CD4-positive, alpha-beta T cell (primary cell): ENCODE measurements at regions not wholly inside any gene's neighbourhood (a gene's known extent, or its start where the extent isn't known, plus 50 kb on each side); places are given as distances from the start of the nearest gene placed in this dataset.

Experiments
- ATAC-seq: fragments of 200-7000 bp; cut with Tn5 transposase; one replicate; pipeline ENCODE4 v1.10.0; 2022; ENCODE audit warnings: mild to moderate bottlenecking; ENCODE audit not compliant: poor library complexity
- CTCF ChIA-PET: fragments of 350-600 bp; sonication (Branson Sonifier 250); formaldehyde crosslinking; loops from one replicate; lab custom pipeline; 2021; ENCODE audit warnings: antibody characterized with exemption, inconsistent platforms; lab: Charles Lee
- POLR2A ChIA-PET: fragments of 350-600 bp; sonication (Branson Sonifier 250); formaldehyde crosslinking; loops from one replicate; lab custom pipeline; 2021; ENCODE audit warnings: antibody characterized with exemption, inconsistent platforms; lab: Charles Lee
- DNase-seq, 14 experiments: peaks; one replicate each; pipeline ENCODE4 v3.0.0-alpha.2; 2013 to 2020; ENCODE audit warnings: mixed read lengths in 2 of 14
- H3K27ac ChIP-seq, 2 donors: one replicate each; pipeline versions ENCODE4 v1.5.1 to v1.7.0; 2013; ENCODE audit warnings: low read length in 2 of 2, low read depth in 1 of 2, mild to moderate bottlenecking in 1 of 2
- H3K27me3 ChIP-seq, 2 experiments: 1 replicate in 1 of 2; 2 replicates in 1 of 2; pipeline versions ENCODE4 v1.6.1 to v1.7.0; 2013; ENCODE audit warnings: low read length in 2 of 2, control low read depth in 1 of 2, mild to moderate bottlenecking in 1 of 2, moderate library complexity in 1 of 2; ENCODE audit not compliant: insufficient read depth in 2 of 2, control insufficient read depth in 1 of 2
- H3K36me3 ChIP-seq: one replicate; pipeline ENCODE4 v1.6.1; 2013; ENCODE audit warnings: low read length, control low read depth; ENCODE audit not compliant: insufficient read depth
- H3K4me1 ChIP-seq: one replicate; pipeline ENCODE4 v1.6.1; 2013; ENCODE audit warnings: low read length, control low read depth; ENCODE audit not compliant: insufficient read depth
- H3K4me3 ChIP-seq: one replicate; pipeline ENCODE4 v1.5.1; 2013; ENCODE audit warnings: mild to moderate bottlenecking, low read length, moderate library complexity
- H3K9me3 ChIP-seq, 2 experiments: 1 replicate in 1 of 2; 2 replicates in 1 of 2; pipeline versions ENCODE4 v1.6.1 to v1.7.0; 2013; ENCODE audit warnings: low read length in 2 of 2, mild to moderate bottlenecking in 2 of 2, control low read depth in 1 of 2, moderate library complexity in 1 of 2; ENCODE audit not compliant: control insufficient read depth in 1 of 2, insufficient read depth in 1 of 2
- H3K27ac Mint-ChIP-seq: one replicate; pipeline ENCODE4 v1.8.0; 2020; ENCODE audit warnings: mixed read lengths
- H3K27me3 Mint-ChIP-seq: one replicate; pipeline ENCODE4 v1.8.0; 2021; ENCODE audit warnings: mixed read lengths
- H3K36me3 Mint-ChIP-seq: one replicate; pipeline ENCODE4 v1.8.0; 2021; ENCODE audit warnings: low read depth, mixed read lengths
- H3K4me1 Mint-ChIP-seq: one replicate; pipeline ENCODE4 v1.8.0; 2021; ENCODE audit warnings: low read depth, mixed read lengths
- H3K4me3 Mint-ChIP-seq: one replicate; pipeline ENCODE4 v1.8.0; 2020; ENCODE audit warnings: mild to moderate bottlenecking, mixed read lengths
- H3K9me3 Mint-ChIP-seq: one replicate; pipeline ENCODE4 v1.8.0; 2020; ENCODE audit warnings: mixed read lengths
- intact Hi-C, 2 experiments: fragments of 100-400 bp; cut with DNase I in 1 of 2; cut with micrococcal nuclease in 1 of 2; formaldehyde crosslinking; loops; one replicate each; pipeline versions ENCODE4 v1.15.1 to v1.9.0; 2023 to 2025; cut with DNase I, micrococcal nuclease
- TF ChIP-seq, protein P1 (sequence below): fragments of 200-600 bp; IDR thresholded peaks from one replicate; pipeline ENCODE4 v1.8.0; 2022; ENCODE audit warnings: antibody characterized with exemption, mild to moderate bottlenecking

DNA sequence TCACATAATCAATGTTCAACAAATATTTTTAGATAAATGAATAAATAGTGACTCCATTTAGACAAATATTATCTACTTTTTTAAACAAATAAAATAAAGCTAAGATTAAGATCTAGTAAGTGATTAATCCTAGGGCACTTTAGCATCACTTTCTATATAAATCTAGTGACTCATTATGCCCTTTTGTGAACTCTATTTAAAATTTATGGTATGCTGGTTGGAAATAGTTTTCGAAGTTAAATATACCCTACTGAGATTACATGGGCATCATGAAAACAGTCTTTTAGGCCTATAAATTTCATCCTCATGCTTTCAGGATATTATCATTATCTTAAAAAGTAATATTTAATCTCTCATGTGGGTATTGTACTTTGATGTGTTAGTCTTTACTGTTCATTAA, 140.4 kb upstream of the UFL1 start:
- Mint-ChIP-seq H3K4me3 (no peak overlapping the region), H3K27me3 (peaks cover 4% of the 10 kb centered on the region), H3K4me1 (no peaks in the 10 kb centered on the region), H3K9me3 (no peaks in the 10 kb centered on the region), H3K27ac (no peak overlapping the region), H3K36me3 (no peaks in the 10 kb centered on the region)
- DNase-seq, result no peak
- Histone ChIP-seq H3K36me3 (no peaks in the 10 kb centered on the region), H3K9me3 (no peaks in the 10 kb centered on the region), H3K4me1 (no peaks in the 10 kb centered on the region), H3K27me3 (no peaks in the 10 kb centered on the region), H3K27ac (no peak overlapping the region), H3K4me3 (no peak overlapping the region)
- TF ChIP-seq, protein P1, sequence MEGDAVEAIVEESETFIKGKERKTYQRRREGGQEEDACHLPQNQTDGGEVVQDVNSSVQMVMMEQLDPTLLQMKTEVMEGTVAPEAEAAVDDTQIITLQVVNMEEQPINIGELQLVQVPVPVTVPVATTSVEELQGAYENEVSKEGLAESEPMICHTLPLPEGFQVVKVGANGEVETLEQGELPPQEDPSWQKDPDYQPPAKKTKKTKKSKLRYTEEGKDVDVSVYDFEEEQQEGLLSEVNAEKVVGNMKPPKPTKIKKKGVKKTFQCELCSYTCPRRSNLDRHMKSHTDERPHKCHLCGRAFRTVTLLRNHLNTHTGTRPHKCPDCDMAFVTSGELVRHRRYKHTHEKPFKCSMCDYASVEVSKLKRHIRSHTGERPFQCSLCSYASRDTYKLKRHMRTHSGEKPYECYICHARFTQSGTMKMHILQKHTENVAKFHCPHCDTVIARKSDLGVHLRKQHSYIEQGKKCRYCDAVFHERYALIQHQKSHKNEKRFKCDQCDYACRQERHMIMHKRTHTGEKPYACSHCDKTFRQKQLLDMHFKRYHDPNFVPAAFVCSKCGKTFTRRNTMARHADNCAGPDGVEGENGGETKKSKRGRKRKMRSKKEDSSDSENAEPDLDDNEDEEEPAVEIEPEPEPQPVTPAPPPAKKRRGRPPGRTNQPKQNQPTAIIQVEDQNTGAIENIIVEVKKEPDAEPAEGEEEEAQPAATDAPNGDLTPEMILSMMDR, result no peak
- CTCF ChIA-PET, result no interaction called here
- intact Hi-C loops, result no loop called here
- POLR2A ChIA-PET, result no interaction called here
- ATAC-seq, result no peak

DNA sequence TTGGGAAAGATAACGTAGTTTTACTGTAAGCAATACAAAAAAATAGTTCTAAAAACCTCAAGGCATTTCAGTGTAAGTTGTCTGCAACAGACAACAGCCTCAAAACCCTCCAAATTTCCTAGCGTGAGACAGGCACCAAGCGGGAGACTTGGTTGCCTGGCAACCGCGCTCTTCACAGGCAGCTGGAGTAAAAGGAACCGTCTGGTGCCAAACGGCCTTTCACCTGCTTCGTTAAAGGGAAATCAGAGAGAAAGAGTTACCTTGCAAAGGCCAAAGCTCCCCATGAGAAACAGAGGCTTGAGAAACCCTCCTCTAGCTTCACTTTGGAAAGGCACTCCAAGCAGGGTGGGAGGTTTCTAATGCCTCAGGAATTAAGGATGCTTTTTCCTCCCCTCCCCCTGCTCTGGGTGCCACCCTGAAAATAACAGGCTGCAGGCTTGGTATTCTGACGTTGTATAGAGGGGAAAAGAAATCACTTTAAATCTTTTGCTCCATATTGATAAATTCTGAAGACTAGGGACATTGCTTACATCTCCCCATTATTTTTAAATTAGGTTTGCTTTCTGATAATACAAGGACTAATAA, 129.7 kb upstream of the UFL1 start:
- H3K27me3 ChIP-seq, result no peaks in the 10 kb centered on the region
- H3K4me3 ChIP-seq, result no peak overlapping the region
- H3K4me1 ChIP-seq, result no peaks in the 10 kb centered on the region
- Mint-ChIP-seq H3K9me3 (no peaks in the 10 kb centered on the region), H3K36me3 (no peaks in the 10 kb centered on the region), H3K4me3 (no peak overlapping the region), H3K27ac (no peak overlapping the region), H3K27me3 (peaks cover 5% of the 10 kb centered on the region), H3K4me1 (peaks cover 6% of the 10 kb centered on the region)
- CTCF ChIA-PET, result no interaction called here
- intact Hi-C loops, result no loop called here
- H3K36me3 ChIP-seq, result no peaks in the 10 kb centered on the region
- TF ChIP-seq, protein P1, result no peak
- ATAC-seq, result no peak
- no peak overlapping the region for H3K27ac ChIP-seq
- POLR2A ChIA-PET, result interaction anchor here (0.7 kb wide), 1 partner anchor 14 kb away, joined by 3 read pairs; no protein-coding TSS in a partner anchor
- H3K9me3 ChIP-seq, result no peaks in the 10 kb centered on the region
- peak in 2 of 14 experiments; percentile 0 to 14 for DNase-seq

DNA sequence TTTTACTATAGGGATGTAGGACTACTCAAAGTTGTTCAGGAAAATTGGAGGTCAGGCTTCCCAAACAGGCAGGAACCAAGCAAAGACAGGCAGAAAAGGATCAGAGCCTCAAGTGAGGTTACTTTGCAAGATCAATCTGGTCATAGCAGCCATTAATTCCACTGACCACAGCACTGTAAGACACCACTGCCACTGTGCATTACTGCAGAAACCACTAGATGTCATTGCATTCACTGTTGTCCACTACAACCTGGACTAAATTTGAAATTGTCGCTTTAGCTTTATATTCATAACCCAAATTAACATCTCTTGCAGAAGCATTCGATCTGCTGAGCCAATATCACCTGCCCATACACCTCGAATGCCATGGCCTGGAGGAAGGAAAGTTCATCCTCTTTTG, 126.9 kb upstream of the UFL1 start:
- Histone ChIP-seq H3K36me3 (no peaks in the 10 kb centered on the region), H3K4me3 (no peak overlapping the region), H3K9me3 (no peaks in the 10 kb centered on the region), H3K4me1 (no peaks in the 10 kb centered on the region), H3K27me3 (no peaks in the 10 kb centered on the region), H3K27ac (no peak overlapping the region)
- Mint-ChIP-seq H3K9me3 (no peaks in the 10 kb centered on the region), H3K27ac (no peak overlapping the region), H3K4me3 (no peak overlapping the region), H3K4me1 (peaks cover 6% of the 10 kb centered on the region), H3K27me3 (peaks cover 5% of the 10 kb centered on the region), H3K36me3 (no peaks in the 10 kb centered on the region)
- no peak for DNase-seq
- intact Hi-C loops, result no loop called here
- ChIA-PET POLR2A (no interaction called here), CTCF (no interaction called here)
- ATAC-seq, result no peak
- TF ChIP-seq, protein P1, result no peak
